Activated CD4-positive, alpha-beta T cell treated with anti-CD3 and anti-CD28 coated beads, Interleukin-2, amount 50 U/mL, for 48 hours (primary cell): ENCODE measurements at regions not wholly inside any gene's neighbourhood (a gene's known extent, or its start where the extent isn't known, plus 50 kb on each side); places are given as distances from the start of the nearest gene placed in this dataset.
A peak's percentile ranks its signal among the peaks of the same experiment; 100 is the strongest.

ENCODE experiments used
- DNase-seq, 2 experiments: peaks; one replicate each; pipeline ENCODE4 v3.0.0-alpha.2; 2020

GRCh38 chr2:188158337-188159100 is 133.2 kb upstream of the GULP1 start:
- no peak for DNase-seq

DNA sequence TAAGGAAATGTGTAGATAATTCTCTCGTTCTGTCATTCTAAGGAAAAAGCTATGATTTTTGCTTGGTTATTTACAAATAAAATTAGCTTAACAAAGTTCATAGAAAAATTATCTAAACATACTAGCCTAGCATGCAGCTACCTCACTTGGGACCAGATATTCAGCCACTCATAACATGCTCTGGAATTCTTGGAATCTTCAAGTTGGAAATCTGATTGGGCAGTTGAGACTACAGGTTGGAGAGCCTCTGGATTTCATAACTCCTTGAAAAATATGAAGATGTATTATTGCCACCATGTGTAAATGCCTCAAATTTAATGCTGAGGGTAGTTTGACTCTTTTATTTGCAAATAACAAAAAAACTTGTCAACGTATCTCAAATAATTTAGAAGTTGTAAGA is 132.2 kb upstream of the GULP1 start:
- no peak for DNase-seq

DNA sequence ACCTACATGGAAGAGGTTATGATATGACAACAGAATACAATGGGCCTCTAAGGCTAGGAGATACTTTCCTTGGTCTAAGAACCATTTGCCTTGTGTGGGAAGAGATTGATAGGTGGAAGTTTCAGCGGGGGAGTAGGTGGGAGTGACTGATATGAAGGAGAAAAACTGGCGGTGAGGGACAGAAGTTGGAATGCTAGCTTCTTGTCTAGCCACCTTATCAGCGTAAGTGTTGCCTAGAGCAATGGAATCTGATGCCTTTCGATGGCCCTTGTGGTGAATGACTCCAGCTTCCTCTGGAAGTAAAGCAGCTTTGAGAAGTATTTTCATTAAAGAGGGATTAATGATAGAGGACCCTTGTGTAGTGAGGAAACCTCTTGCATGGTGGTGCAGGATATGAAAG is 121.3 kb upstream of the GULP1 start:
- no peak for DNase-seq

- no peak for DNase-seq
Observed at GRCh38 chr2:188176620-188177019, 115.1 kb upstream of the GULP1 start.

GRCh38 chr2:188181067-188181838 is 110.4 kb upstream of the GULP1 start:
- DNase-seq: no peak

GRCh38 chr2:188181884-188182283 is 109.8 kb upstream of the GULP1 start:
- no peak for DNase-seq

DNA sequence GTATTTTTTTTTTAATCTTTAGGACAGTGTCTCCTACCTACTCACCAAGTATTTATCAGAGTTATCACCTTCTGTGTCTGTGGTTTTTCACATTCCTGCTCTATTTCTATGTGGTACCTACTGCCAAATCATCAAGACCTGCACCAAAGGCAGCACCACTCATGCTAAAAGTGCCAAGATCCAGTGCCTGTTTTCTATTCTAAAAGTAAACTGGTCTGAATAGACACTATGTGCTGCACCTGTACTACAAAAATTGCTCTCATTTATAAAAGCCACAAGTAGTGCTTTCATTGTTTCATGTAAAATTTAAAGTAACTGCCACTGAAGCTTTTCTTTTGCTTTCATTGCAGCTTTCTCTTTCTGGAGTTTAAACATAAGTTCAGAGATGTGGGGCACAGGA is 103.9 kb upstream of the GULP1 start:
- no peak for DNase-seq

- DNase-seq: no peak
Observed at GRCh38 chr2:188189356-188189755, 102.3 kb upstream of the GULP1 start.

DNA sequence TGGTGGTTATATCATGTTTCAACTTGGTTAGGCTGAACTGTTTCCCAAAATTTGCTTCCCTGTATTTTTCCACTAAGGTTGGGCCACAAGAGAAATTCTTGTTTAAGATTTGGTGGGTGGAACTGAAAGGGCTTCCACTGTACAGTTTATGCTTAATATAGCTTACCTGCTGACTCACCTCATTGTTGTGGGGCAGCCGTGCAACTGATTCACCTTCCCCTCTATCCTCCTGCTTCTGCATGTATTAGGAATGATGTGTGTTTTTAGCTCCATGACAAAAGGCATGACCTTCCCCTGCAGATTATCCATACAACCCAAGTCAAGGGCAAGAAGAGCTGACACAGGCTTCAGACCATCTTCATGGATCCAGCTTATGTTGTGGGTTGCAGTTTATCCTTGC is 98.4 kb upstream of the GULP1 start:
- DNase-seq: no peak

- no peak for DNase-seq
Observed at GRCh38 chr2:188196343-188197008, 95.2 kb upstream of the GULP1 start.

DNA sequence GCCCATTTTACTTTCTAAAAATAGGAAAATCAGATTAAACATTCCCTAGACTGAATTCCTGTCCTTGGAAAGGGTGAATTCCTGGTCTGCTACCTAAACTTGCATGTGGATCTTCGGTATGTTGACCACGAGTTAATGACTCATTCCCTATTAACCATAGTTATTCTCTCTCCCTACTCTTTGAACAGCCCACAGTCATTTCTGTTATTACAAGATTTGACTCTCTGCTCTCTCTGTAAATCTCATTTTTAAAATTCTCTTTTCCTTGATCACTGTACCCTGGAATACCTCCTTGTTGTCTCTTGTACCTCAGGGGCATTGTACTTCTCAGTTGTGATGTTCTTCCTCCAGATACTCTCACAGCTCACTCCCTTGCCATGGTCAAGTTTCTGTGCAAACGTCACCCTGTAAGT is 92.0 kb upstream of the GULP1 start:
- no peak for DNase-seq

DNA sequence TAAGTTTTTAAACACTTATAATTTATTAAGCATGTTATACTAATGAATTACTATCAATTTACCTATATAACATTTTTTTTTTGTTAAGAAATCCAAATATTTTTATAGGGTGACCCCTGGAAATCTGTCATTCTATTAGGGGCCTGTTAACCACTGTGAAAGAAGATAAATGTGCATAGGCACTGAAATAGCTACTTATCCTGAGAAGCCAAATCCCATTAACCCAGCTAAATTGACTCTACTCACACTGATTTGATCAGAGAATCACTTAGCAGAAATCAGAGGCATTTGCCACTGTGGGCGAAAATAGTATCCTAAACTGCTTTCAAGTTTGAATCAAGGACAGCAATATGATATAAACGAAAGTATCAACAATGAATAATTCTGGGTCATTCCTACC is 90.0 kb upstream of the GULP1 start:
- DNase-seq: no peak

DNA sequence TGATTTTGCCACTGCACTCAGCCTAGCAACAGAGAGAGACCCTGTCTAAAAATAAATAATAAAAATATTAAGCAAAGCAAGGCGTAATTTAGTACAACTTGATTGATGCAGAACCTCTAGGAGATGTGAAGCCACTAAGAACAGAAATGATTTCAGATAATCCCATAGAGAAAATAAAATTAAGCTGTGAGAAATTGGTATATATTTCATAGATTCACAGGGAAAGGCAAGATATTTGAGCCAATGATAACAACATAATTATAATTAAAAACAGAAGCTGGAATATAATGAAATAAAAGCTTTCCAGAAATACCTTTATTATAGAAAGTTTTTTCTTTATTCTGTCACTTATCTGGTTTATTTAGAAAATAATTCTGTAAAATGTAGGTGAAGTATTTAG is 88.9 kb upstream of the GULP1 start:
- DNase-seq: no peak

GRCh38 chr2:188203776-188204175 is 87.9 kb upstream of the GULP1 start:
- DNase-seq: no peak

GRCh38 chr2:188204824-188205223 is 86.8 kb upstream of the GULP1 start:
- no peak for DNase-seq

DNA sequence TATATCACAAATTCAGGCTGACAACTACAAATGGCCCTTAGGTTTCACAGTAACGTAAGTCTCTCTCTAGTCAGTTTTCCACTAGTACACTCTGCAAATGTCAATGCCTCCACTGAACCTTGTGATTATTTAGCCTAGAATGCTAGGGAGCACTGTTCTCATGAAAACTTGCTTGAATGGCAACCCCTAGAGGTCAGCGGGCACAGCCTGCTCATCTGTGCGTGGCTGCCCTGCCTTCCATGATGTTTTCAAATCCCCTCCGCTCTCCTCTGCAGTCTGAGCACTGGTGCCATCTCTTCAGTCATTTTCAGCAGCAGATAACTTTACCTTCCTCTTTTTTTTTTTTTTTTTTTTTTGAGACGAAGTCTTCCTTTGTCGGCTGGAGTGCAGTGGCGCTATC is 84.1 kb upstream of the GULP1 start:
- no peak for DNase-seq

GRCh38 chr2:188209218-188209617 is 82.5 kb upstream of the GULP1 start:
- no peak for DNase-seq

- DNase-seq: no peak
Observed at GRCh38 chr2:188217264-188217663, 74.4 kb upstream of the GULP1 start.

DNA sequence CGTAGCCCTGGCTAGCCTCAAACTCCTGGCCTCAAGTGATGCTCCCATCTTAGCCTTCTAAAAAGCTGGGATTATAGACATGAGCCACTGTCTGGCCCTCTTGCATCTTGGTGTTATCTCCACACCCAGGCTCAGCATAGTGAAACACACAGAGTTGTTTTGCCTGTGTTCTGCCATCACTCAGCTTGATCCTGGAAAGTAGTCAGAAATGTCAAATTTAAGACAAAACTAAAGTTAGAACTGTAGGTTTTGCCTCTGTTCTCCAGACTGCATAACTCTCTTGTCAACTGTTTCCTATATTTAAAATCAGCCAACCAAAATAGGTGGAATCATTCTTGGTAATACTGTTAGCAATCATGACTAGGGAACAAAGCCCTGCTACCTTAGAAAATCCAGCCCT is 72.1 kb upstream of the GULP1 start:
- DNase-seq: no peak

- DNase-seq: no peak
Observed at GRCh38 chr2:188220535-188220934, 71.1 kb upstream of the GULP1 start.

DNA sequence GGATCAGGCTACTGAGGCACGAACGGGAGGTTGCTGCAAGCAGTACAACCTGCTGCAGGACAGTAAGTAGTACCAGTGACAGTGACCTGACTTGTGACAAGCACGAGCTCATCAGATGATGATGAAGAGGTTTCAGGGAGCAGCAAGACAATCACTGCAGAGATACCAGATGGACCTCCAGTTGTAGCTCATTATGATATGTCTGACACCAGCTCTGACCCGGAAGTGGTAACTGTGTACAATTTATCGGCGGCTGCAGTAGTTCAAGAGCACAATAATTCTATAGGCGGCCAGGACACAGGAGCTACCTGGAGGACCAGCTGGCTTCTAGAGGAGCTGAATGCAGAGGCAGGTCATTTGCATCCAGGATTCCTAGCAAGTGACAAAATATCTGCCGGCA is 64.0 kb upstream of the GULP1 start:
- no peak for DNase-seq

- DNase-seq: peak; percentile 3
Observed at GRCh38 chr2:188235364-188235763, 56.3 kb upstream of the GULP1 start.

DNA sequence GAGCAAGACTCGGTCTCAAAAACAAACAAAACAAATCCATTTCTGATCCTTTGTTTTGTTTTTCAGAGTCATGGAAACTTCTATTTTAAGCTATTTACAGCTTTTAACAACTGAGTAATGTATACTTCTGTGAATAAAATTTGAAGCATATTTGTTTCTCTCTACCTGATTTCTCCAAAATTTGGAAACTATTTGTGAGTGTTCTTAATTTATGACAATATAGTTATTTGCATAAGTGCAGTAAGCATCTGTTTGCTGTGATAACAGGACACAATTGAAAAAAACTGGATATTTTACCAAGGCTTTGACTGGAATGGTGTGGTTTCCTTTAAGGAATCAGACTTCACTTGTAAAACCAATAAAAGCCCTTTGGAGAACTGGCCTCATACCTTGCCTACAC is 53.3 kb upstream of the GULP1 start:
- DNase-seq: no peak
